IMR-90 (cell line): ENCODE measurements at regions not wholly inside any gene's neighbourhood (a gene's known extent, or its start where the extent isn't known, plus 50 kb on each side); places are given as distances from the start of the nearest gene placed in this dataset.
"Not testable (repeated sequence)": the region's sequence is repeated elsewhere in the genome, so short reads cannot be mapped to it uniquely, and the experiment has no call there.

ENCODE experiments used
- ATAC-seq: fragments of 200-7000 bp; cut with Tn5 transposase; 2 replicates; pipeline ENCODE4 v1.9.1; 2020; ENCODE audit warnings: low read depth, mild to moderate bottlenecking, moderate library complexity
- BruUV-seq: library from RNA; stranded (reverse); fragments of 400-500 nt; replicated peaks from 2 replicates; lab custom pipeline; 2021; lab: Mats Ljungman, UMichigan
- CTCF ChIA-PET: fragments of 300-600 bp; formaldehyde crosslinking; extraction: SDS; loops from one replicate; lab custom pipeline; 2021; ENCODE audit warnings: antibody characterized with exemption; lab: Yijun Ruan, JAX
- POLR2A ChIA-PET: fragments of 300-600 bp; sonication (Branson Sonifier 250); formaldehyde crosslinking; loops from one replicate; lab custom pipeline; 2022; ENCODE audit warnings: antibody characterized with exemption; ENCODE audit not compliant: unreplicated experiment; lab: Charles Lee
- DNase-seq: peaks from one replicate; pipeline ENCODE4 v3.0.0; 2013
- H2AFZ ChIP-seq: replicated peaks from 2 replicates; pipeline ENCODE3; 2013; ENCODE audit warnings: low read length, mild to moderate bottlenecking; ENCODE audit not compliant: poor library complexity
- H2AK5ac ChIP-seq: 2 replicates; pipeline ENCODE4 v1.6.1; 2013; ENCODE audit warnings: low read depth, low read length, inconsistent platforms
- H2AK9ac ChIP-seq: replicated peaks from 2 replicates; pipeline ENCODE3; 2013; ENCODE audit warnings: mild to moderate bottlenecking, low read depth, low read length, moderate library complexity; ENCODE audit not compliant: poor library complexity
- H2BK120ac ChIP-seq: 2 replicates; pipeline ENCODE4 v1.6.1; 2013; ENCODE audit warnings: low read depth, low read length, inconsistent platforms
- H2BK15ac ChIP-seq: 3 replicates; pipeline ENCODE4 v1.6.1; 2013; ENCODE audit warnings: low read depth, low read length, inconsistent platforms
- H2BK20ac ChIP-seq: 2 replicates; pipeline ENCODE4 v1.6.1; 2013; ENCODE audit warnings: low read depth, mild to moderate bottlenecking, inconsistent platforms, low read length, moderate library complexity
- H2BK5ac ChIP-seq: 2 replicates; pipeline ENCODE4 v1.6.1; 2013; ENCODE audit warnings: mild to moderate bottlenecking, low read depth, low read length, inconsistent platforms; ENCODE audit not compliant: poor library complexity, severe bottlenecking
- H3K14ac ChIP-seq: replicated peaks from 2 replicates; pipeline ENCODE4 v1.6.1; 2013; ENCODE audit warnings: low read depth, low read length, inconsistent platforms
- H3K18ac ChIP-seq: 2 replicates; pipeline ENCODE4 v1.6.1; 2013; ENCODE audit warnings: low read depth, low read length, control low read depth
- H3K23ac ChIP-seq: 2 replicates; pipeline ENCODE4 v1.6.1; 2013; ENCODE audit warnings: low read depth, low read length, inconsistent platforms
- H3K27ac ChIP-seq: 2 replicates; pipeline ENCODE4 v1.5.1; 2013; ENCODE audit warnings: mild to moderate bottlenecking, control low read depth, low read length; ENCODE audit not compliant: insufficient read depth
- H3K27me3 ChIP-seq: 2 replicates; pipeline ENCODE4 v1.6.1; 2013; ENCODE audit warnings: low read length; ENCODE audit not compliant: control insufficient read depth, insufficient read depth
- H3K36me3 ChIP-seq: 2 replicates; pipeline ENCODE4 v1.6.1; 2013; ENCODE audit warnings: low read length, mixed read lengths; ENCODE audit not compliant: control insufficient read depth, insufficient read depth
- H3K4ac ChIP-seq: 2 replicates; pipeline ENCODE4 v1.6.1; 2013; ENCODE audit warnings: low read depth, low read length, inconsistent platforms
- H3K4me1 ChIP-seq: 2 replicates; pipeline ENCODE4 v1.6.1; 2013; ENCODE audit warnings: low read length, mixed read lengths; ENCODE audit not compliant: control insufficient read depth, insufficient read depth
- H3K4me2 ChIP-seq: 2 replicates; pipeline ENCODE4 v1.6.1; 2013; ENCODE audit warnings: low read depth, mild to moderate bottlenecking, control low read depth, low read length, moderate library complexity
- H3K4me3 ChIP-seq: 2 replicates; pipeline ENCODE4 v1.5.1; 2013; ENCODE audit warnings: low read depth, mild to moderate bottlenecking, control low read depth, low read length, moderate library complexity; ENCODE audit not compliant: insufficient read depth
- H3K56ac ChIP-seq: 2 replicates; pipeline ENCODE4 v1.6.1; 2013; ENCODE audit warnings: low read length, inconsistent platforms; ENCODE audit not compliant: insufficient read depth; ENCODE audit errors: extremely low read depth
- H3K79me1 ChIP-seq, 2 experiments: 2 replicates each; pipeline ENCODE4 v1.6.1; 2013; ENCODE audit warnings: low read length in 2 of 2, inconsistent platforms in 1 of 2, low read depth in 1 of 2
- H3K9ac ChIP-seq: 2 replicates; pipeline ENCODE4 v1.6.1; 2013; ENCODE audit warnings: low read depth, low read length, control low read depth
- H3K9me1 ChIP-seq: 2 replicates; pipeline ENCODE4 v1.6.1; 2013; ENCODE audit warnings: low read length, inconsistent platforms; ENCODE audit not compliant: insufficient read depth
- H3K9me3 ChIP-seq: 2 replicates; pipeline ENCODE4 v1.6.1; 2013; ENCODE audit warnings: low read length; ENCODE audit not compliant: control insufficient read depth, insufficient read depth
- H4K20me1 ChIP-seq: 2 replicates; pipeline ENCODE4 v1.6.1; 2013; ENCODE audit warnings: low read length, inconsistent platforms; ENCODE audit not compliant: insufficient read depth
- H4K5ac ChIP-seq: 2 replicates; pipeline ENCODE4 v1.6.1; 2013; ENCODE audit warnings: mild to moderate bottlenecking, low read depth, low read length, control low read depth
- H4K8ac ChIP-seq, 2 experiments: 2 replicates each; pipeline ENCODE4 v1.6.1; 2013; ENCODE audit warnings: low read depth in 2 of 2, low read length in 2 of 2, control low read depth in 1 of 2, inconsistent platforms in 1 of 2
- H4K91ac ChIP-seq: 2 replicates; pipeline ENCODE4 v1.6.1; 2013; ENCODE audit warnings: low read depth, low read length, inconsistent platforms; ENCODE audit not compliant: insufficient read depth
- WGBS, 2 experiments: methylation state at CpG; one replicate each; pipeline versions ENCODE4 v1.1.5 to v1.1.7; 2013; ENCODE audit warnings: missing lambda C conversion rate in 2 of 2; ENCODE audit not compliant: insufficient read length in 1 of 2; ENCODE audit errors: extremely low coverage in 2 of 2; 5-methylcytosine and 5-hydroxymethylcytosine counted together
- dilution Hi-C: fragments of 300-500 bp; cut with HindIII; formaldehyde crosslinking; loops from one replicate; pipeline ENCODE4 v1.14.3; 2018; ENCODE audit warnings: low sequenced_read_pairs; ENCODE audit not compliant: unreplicated experiment
- in situ Hi-C: fragments of 300-500 bp; cut with MboI; formaldehyde crosslinking; loops from 3 replicates; pipeline ENCODE4 v1.14.3; 2019; ENCODE audit warnings: low sequenced_read_pairs, inconsistent platforms, mixed read lengths
- intact Hi-C: fragments of 100-400 bp; cut with micrococcal nuclease; formaldehyde crosslinking; loops from 2 replicates; pipeline ENCODE4 v1.10.0; 2022

DNA sequence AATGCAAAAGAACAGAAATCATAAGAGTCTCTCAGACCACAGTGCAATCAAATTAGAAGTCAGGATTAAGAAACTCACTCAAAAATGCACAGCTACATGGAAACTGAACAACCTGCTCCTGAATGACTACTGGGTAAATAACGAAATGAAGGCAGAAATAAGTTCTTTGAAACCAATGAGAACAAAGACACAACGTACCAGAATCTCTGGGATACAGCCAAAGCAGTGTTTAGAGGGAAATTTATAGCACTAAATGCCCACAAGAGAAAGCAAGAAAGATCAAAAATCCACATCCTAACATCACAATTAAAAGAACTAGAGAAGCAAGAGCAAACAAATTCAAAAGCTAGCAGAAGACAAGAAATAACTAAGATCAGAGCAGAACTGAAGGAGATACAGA is 160.5 kb upstream of the ZNF648 start:
- H3K4me1 ChIP-seq, H3K18ac ChIP-seq, CTCF ChIA-PET, POLR2A ChIA-PET, H3K4me2 ChIP-seq, H3K27ac ChIP-seq, H4K8ac ChIP-seq, BruUV-seq, H3K14ac ChIP-seq, H3K4ac ChIP-seq, H2BK20ac ChIP-seq, H4K91ac ChIP-seq, H3K9me1 ChIP-seq, H2BK15ac ChIP-seq, H3K9me3 ChIP-seq, H4K5ac ChIP-seq, H3K36me3 ChIP-seq, in situ Hi-C loops, H2BK120ac ChIP-seq, H3K79me1 ChIP-seq, dilution Hi-C loops, H3K4me3 ChIP-seq, H4K20me1 ChIP-seq, H2AK5ac ChIP-seq, H2AFZ ChIP-seq, H3K56ac ChIP-seq, intact Hi-C loops, ATAC-seq, H3K9ac ChIP-seq, H2BK5ac ChIP-seq, H3K27me3 ChIP-seq, H3K23ac ChIP-seq, DNase-seq, H2AK9ac ChIP-seq: not testable (repeated sequence)
- no CpG with 5 or more reads among the region's 2 CpGs for WGBS, 2 experiments

DNA sequence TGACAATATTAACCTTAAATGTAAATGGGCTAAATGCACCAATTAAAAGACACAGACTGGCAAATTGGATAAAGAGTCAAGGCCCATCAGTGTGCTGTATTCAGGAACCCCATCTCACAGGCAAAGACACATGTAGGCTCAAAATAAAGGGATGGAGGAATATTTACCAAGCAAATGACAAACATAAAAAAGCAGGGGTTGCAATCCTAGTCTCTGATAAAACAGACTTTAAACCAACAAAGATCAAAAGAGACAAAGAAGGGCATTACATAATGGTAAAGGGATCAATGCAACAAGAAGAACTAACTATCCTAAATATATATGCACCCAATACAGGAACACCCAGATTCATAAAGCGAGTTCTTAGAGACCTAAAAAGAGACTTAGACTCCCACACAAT is 159.9 kb upstream of the ZNF648 start:
- H2BK15ac ChIP-seq, H3K79me1 ChIP-seq, in situ Hi-C loops, H4K20me1 ChIP-seq, BruUV-seq, H2BK5ac ChIP-seq, H3K9ac ChIP-seq, DNase-seq, intact Hi-C loops, H3K9me3 ChIP-seq, H4K5ac ChIP-seq, H3K23ac ChIP-seq, H3K27ac ChIP-seq, H2BK120ac ChIP-seq, POLR2A ChIA-PET, H3K4me1 ChIP-seq, H3K36me3 ChIP-seq, ATAC-seq, CTCF ChIA-PET, H3K4me2 ChIP-seq, H2BK20ac ChIP-seq, H4K91ac ChIP-seq, H3K27me3 ChIP-seq, H3K18ac ChIP-seq, H3K9me1 ChIP-seq, H2AK5ac ChIP-seq, H3K4ac ChIP-seq, H3K14ac ChIP-seq, H3K4me3 ChIP-seq, dilution Hi-C loops, H3K56ac ChIP-seq, H4K8ac ChIP-seq, H2AFZ ChIP-seq, H2AK9ac ChIP-seq: not testable (repeated sequence)
- no CpG with 5 or more reads among the region's 1 CpG for WGBS, 2 experiments
